ENCODE measurements at regions not wholly inside any gene's neighbourhood (a gene's known extent, or its start where the extent isn't known, plus 50 kb on each side); places are given as distances from the start of the nearest gene placed in this dataset.

DNA sequence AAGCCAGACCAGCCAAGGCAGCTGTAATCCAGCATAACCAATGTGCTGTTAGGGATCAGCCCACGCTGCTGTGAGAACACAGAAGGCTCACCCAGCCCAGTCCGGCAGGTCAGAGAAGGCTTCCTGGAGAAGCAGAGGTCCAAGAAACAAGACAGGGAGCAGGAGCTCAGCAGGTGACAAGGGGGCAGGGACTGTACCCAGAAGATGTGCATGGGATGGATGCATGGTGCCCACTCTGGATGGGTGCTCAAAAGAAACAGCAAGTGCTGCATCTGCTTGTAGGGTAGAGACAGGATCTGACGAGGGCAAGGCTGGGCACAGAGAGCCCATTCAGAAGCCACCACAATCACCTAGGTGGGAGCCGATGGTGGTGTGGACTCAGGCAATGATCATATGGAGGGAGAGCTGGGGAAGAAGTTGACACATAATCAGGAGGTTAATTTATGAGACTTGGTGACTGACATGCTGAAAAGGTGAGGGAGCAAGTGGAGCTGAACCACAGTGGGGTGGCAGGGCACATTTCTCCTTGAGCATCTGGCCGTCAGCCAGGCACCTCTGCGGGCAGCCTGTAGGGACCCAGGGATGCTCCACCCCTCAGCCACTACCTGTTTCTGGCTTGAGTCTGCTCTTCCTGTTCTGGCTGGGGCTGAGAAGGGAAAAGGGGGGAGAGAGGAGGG lies 102.3 kb upstream of the DRD2 start:
- TF ChIP-seq MAF1 (CRISPR knock-in tag; IDR thresholded peaks at IDR 0.05; ENCODE audit: borderline replicate concordance), result no peak
- TF ChIP-seq CHD2 (IDR thresholded peaks at IDR 0.05; ENCODE audit: low read depth, low read length), result no peak
- no peak for TF ChIP-seq POLR2AphosphoS5 (IDR thresholded peaks at IDR 0.05; ENCODE audit: low read depth, low read length)

All from HepG2 (cell line).